ENCODE measurements at regions not wholly inside any gene's neighbourhood (a gene's known extent, or its start where the extent isn't known, plus 50 kb on each side); places are given as distances from the start of the nearest gene placed in this dataset.

DNA sequence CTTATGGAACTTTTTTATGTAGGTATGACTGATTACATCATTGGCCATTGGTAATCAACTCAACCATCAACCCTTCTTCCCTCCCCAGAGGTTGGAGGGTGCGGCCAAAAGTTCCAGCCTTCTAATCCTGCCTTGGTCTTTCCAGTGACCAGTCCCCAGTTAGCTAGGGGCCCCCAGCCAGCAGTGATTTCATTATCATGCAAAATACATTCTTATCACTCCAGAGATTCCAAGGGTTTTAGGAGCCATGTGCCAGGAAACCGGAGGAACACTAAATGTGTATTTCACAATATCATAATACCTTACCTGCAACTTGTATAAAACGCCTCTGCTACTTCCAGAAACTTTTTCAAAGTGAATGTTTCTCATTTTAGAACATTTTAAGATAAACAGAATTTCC lies 181.5 kb upstream of the PELI2 start:
- TF ChIP-seq, protein P1, sequence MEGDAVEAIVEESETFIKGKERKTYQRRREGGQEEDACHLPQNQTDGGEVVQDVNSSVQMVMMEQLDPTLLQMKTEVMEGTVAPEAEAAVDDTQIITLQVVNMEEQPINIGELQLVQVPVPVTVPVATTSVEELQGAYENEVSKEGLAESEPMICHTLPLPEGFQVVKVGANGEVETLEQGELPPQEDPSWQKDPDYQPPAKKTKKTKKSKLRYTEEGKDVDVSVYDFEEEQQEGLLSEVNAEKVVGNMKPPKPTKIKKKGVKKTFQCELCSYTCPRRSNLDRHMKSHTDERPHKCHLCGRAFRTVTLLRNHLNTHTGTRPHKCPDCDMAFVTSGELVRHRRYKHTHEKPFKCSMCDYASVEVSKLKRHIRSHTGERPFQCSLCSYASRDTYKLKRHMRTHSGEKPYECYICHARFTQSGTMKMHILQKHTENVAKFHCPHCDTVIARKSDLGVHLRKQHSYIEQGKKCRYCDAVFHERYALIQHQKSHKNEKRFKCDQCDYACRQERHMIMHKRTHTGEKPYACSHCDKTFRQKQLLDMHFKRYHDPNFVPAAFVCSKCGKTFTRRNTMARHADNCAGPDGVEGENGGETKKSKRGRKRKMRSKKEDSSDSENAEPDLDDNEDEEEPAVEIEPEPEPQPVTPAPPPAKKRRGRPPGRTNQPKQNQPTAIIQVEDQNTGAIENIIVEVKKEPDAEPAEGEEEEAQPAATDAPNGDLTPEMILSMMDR (IDR thresholded peaks at IDR 0.05; ENCODE audit: insufficient read depth, low read length, poor library complexity, severe bottlenecking), result no peak
- TF ChIP-seq EZH2phosphoT487 (conservative IDR thresholded peaks at IDR 0.05; ENCODE audit: low read length), result no peak
- H3K9me2 ChIP-seq (replicated peaks; ENCODE audit: insufficient read depth, low read length), result no peaks in the 10 kb centered on the region
- H3F3A ChIP-seq (ENCODE audit: insufficient read depth), result no peaks in the 10 kb centered on the region
- H2AFZ ChIP-seq (ENCODE audit: low read depth, low read length, severe bottlenecking), result no peak overlapping the region
- no peak overlapping the region for H3K9ac ChIP-seq (ENCODE audit: low read length)
- H3K79me2 ChIP-seq (ENCODE audit: insufficient read depth, low read length), result no peaks in the 10 kb centered on the region
- H3K9me3 ChIP-seq (ENCODE audit: insufficient read depth, low read length), result no peaks in the 10 kb centered on the region
- no peak overlapping the region for H3K4me2 ChIP-seq (ENCODE audit: low read depth, low read length, poor library complexity, severe bottlenecking)
- 0 out of 2 replicates have a peak, but pooled peaks cover 3% of the 10 kb centered on the region for H3K27me3 ChIP-seq (ENCODE audit: low read length)
- no peaks in the 10 kb centered on the region for H4K20me1 ChIP-seq (ENCODE audit: low read depth, low read length)
- H3K4me3 ChIP-seq (ENCODE audit: insufficient read depth, low read length, poor library complexity, severe bottlenecking), result no peak overlapping the region
- H3K36me3 ChIP-seq (ENCODE audit: low read length), result no peaks in the 10 kb centered on the region
- no peak overlapping the region for H3K27ac ChIP-seq (ENCODE audit: low read depth, low read length)

DNA sequence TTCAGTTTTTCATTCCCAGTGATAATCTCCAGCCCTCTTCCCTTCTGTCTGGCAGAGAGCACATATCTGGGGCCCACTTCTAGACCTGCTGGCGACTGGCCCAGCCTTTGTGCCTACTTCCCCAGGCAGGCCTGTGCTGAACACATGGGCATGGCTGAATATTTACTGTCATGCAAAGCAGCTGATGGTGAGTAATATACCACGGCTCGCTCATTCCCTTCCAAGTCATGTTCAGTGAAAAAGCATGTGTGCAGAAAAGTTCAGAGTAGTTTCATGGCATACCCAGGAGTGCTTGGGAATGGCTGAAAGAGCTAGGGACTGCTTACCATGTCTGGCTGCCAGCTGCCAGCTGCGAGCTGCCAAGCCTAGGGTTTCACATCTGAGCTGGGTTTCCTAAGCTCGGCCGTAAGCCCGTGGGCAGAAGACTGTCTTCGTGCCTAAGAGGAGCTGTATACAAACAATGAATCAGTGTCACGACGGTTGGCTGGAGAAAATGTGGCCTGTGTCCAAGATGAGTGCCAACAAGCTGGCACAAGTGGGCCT lies 179.9 kb upstream of the PELI2 start:
- Histone ChIP-seq H3F3A (ENCODE audit: insufficient read depth) (no peaks in the 10 kb centered on the region), H3K9me3 (ENCODE audit: insufficient read depth, low read length) (no peaks in the 10 kb centered on the region), H4K20me1 (ENCODE audit: low read depth, low read length) (no peaks in the 10 kb centered on the region), H3K9me2 (replicated peaks; ENCODE audit: insufficient read depth, low read length) (no peaks in the 10 kb centered on the region), H3K79me2 (ENCODE audit: insufficient read depth, low read length) (no peaks in the 10 kb centered on the region), H3K27ac (ENCODE audit: low read depth, low read length) (no peak overlapping the region), H3K4me2 (ENCODE audit: low read depth, low read length, poor library complexity, severe bottlenecking) (no peak overlapping the region), H3K4me3 (ENCODE audit: insufficient read depth, low read length, poor library complexity, severe bottlenecking) (no peak overlapping the region), H2AFZ (ENCODE audit: low read depth, low read length, severe bottlenecking) (no peak overlapping the region), H3K36me3 (ENCODE audit: low read length) (no peaks in the 10 kb centered on the region), H3K9ac (ENCODE audit: low read length) (no peak overlapping the region), H3K27me3 (ENCODE audit: low read length) (0 out of 2 replicates have a peak, but pooled peaks cover 3% of the 10 kb centered on the region)
- TF ChIP-seq, protein P1 (IDR thresholded peaks at IDR 0.05; ENCODE audit: insufficient read depth, low read length, poor library complexity, severe bottlenecking), result no peak
- no peak for TF ChIP-seq EZH2phosphoT487 (conservative IDR thresholded peaks at IDR 0.05; ENCODE audit: low read length)

DNA sequence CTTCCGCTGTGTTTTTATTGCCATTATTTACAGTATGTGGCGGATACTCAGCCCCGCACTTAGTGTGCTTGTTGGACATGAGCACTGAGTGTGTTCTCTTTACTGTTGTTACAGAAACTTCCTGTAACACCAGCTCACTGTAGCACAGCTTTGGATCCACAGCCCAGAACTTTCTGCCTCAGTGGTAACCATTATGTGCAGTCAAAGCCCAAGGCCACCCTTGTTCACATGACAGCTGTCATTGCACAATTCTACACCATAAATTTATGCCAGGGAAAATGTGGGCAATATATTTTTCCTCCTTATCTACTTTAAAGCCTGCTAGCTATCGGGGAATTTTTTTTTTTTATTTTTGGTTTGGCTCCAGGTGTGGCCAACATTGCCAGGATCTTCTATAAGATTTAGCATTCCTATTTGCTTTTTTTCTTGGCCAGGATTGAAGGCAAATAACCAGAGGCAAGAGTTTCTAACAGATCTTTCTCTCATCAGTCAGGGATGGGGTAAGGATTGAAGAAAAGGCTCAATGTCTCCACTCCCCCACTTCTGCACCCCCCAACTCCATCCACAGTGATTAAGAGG lies 176.0 kb upstream of the PELI2 start:
- H3K4me3 ChIP-seq (ENCODE audit: insufficient read depth, low read length, poor library complexity, severe bottlenecking), result no peak overlapping the region
- no peaks in the 10 kb centered on the region for H3K79me2 ChIP-seq (ENCODE audit: insufficient read depth, low read length)
- no peak overlapping the region for H2AFZ ChIP-seq (ENCODE audit: low read depth, low read length, severe bottlenecking)
- H3K9ac ChIP-seq (ENCODE audit: low read length), result no peak overlapping the region
- H3K9me3 ChIP-seq (ENCODE audit: insufficient read depth, low read length), result no peaks in the 10 kb centered on the region
- H3K27ac ChIP-seq (ENCODE audit: low read depth, low read length), result no peak overlapping the region
- 0 out of 2 replicates have a peak, but pooled peaks cover 3% of the 10 kb centered on the region for H3K27me3 ChIP-seq (ENCODE audit: low read length)
- no peaks in the 10 kb centered on the region for H3K36me3 ChIP-seq (ENCODE audit: low read length)
- no peaks in the 10 kb centered on the region for H3F3A ChIP-seq (ENCODE audit: insufficient read depth)
- no peaks in the 10 kb centered on the region for H3K9me2 ChIP-seq (replicated peaks; ENCODE audit: insufficient read depth, low read length)
- H3K4me2 ChIP-seq (ENCODE audit: low read depth, low read length, poor library complexity, severe bottlenecking), result no peak overlapping the region
- TF ChIP-seq, protein P1 (IDR thresholded peaks at IDR 0.05; ENCODE audit: insufficient read depth, low read length, poor library complexity, severe bottlenecking), result no peak
- no peak for TF ChIP-seq EZH2phosphoT487 (conservative IDR thresholded peaks at IDR 0.05; ENCODE audit: low read length)
- no peaks in the 10 kb centered on the region for H4K20me1 ChIP-seq (ENCODE audit: low read depth, low read length)
